ENCODE measurements at regions not wholly inside any gene's neighbourhood (a gene's known extent, or its start where the extent isn't known, plus 50 kb on each side); places are given as distances from the start of the nearest gene placed in this dataset.

DNA sequence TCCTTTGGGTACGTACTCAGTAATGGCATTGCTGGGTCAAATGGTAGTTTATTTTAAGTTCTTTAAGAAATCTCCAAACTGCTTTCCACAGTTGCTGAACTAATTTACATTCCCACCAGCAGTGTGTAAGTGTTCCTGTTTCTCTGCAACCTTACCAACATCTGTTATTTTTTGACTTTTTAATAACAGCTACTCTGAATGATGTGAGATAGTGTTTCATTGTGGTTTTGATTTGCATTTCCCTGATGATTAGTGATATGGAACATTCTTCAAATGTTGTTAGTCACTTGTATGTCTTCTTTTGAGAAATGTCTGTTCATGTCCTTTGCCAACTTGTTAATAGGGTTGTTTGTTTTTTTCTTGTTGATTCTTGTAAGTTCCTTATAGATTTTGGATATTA, 558.9 kb downstream of the SH2D4B start:
- TF ChIP-seq, protein P1, sequence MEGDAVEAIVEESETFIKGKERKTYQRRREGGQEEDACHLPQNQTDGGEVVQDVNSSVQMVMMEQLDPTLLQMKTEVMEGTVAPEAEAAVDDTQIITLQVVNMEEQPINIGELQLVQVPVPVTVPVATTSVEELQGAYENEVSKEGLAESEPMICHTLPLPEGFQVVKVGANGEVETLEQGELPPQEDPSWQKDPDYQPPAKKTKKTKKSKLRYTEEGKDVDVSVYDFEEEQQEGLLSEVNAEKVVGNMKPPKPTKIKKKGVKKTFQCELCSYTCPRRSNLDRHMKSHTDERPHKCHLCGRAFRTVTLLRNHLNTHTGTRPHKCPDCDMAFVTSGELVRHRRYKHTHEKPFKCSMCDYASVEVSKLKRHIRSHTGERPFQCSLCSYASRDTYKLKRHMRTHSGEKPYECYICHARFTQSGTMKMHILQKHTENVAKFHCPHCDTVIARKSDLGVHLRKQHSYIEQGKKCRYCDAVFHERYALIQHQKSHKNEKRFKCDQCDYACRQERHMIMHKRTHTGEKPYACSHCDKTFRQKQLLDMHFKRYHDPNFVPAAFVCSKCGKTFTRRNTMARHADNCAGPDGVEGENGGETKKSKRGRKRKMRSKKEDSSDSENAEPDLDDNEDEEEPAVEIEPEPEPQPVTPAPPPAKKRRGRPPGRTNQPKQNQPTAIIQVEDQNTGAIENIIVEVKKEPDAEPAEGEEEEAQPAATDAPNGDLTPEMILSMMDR (conservative IDR thresholded peaks at IDR 0.05): no peak
- TF ChIP-seq EZH2 (IDR thresholded peaks at IDR 0.05; ENCODE audit: low read depth): no peak
